ENCODE measurements at regions not wholly inside any gene's neighbourhood (a gene's known extent, or its start where the extent isn't known, plus 50 kb on each side); places are given as distances from the start of the nearest gene placed in this dataset.

- TF ChIP-seq CTCF (IDR thresholded peaks at IDR 0.05; ENCODE audit: insufficient read depth, low read length) (no peak), REST (IDR thresholded peaks at IDR 0.05; ENCODE audit: insufficient replicate concordance, low read depth) (no peak), POLR2AphosphoS5 (IDR thresholded peaks at IDR 0.05; ENCODE audit: low read depth) (no peak), GABPA (IDR thresholded peaks at IDR 0.05; ENCODE audit: low read depth) (no peak)
Measured at GRCh38 chr7:109276348-109276747, 706.7 kb downstream of the DNAJB9 start.

Data from HL-60 (cell line).